Glutamatergic neuron (in vitro differentiated cells): ENCODE measurements at regions not wholly inside any gene's neighbourhood (a gene's known extent, or its start where the extent isn't known, plus 50 kb on each side); places are given as distances from the start of the nearest gene placed in this dataset.

ENCODE experiments used
- DNase-seq: peaks from one replicate; pipeline ENCODE4 v3.0.0; 2022
- H3K27ac Mint-ChIP-seq: one replicate; pipeline ENCODE4 v1.8.0; 2020; ENCODE audit warnings: mild to moderate bottlenecking, mixed read lengths, inconsistent platforms; ENCODE audit not compliant: unreplicated experiment
- H3K27me3 Mint-ChIP-seq: one replicate; pipeline ENCODE4 v1.8.0; 2020; ENCODE audit warnings: mild to moderate bottlenecking, moderate library complexity, mixed read lengths, inconsistent platforms; ENCODE audit not compliant: unreplicated experiment
- H3K36me3 Mint-ChIP-seq: one replicate; pipeline ENCODE4 v1.8.0; 2020; ENCODE audit warnings: mild to moderate bottlenecking, mixed read lengths, inconsistent platforms; ENCODE audit not compliant: unreplicated experiment
- H3K4me1 Mint-ChIP-seq: one replicate; pipeline ENCODE4 v1.8.0; 2020; ENCODE audit warnings: mild to moderate bottlenecking, low read depth, mixed read lengths, inconsistent platforms; ENCODE audit not compliant: unreplicated experiment
- H3K4me3 Mint-ChIP-seq: one replicate; pipeline ENCODE4 v1.8.0; 2020; ENCODE audit warnings: mild to moderate bottlenecking, mixed read lengths, inconsistent platforms; ENCODE audit not compliant: unreplicated experiment
- H3K9me3 Mint-ChIP-seq: one replicate; pipeline ENCODE4 v1.8.0; 2020; ENCODE audit warnings: mild to moderate bottlenecking, moderate library complexity, mixed read lengths, inconsistent platforms; ENCODE audit not compliant: unreplicated experiment
- CTCF ChIP-seq: fragments of 200-600 bp; sonication (generic); IDR thresholded peaks from one replicate; pipeline ENCODE4 v1.5.0; 2021; ENCODE audit not compliant: partially characterized antibody, unreplicated experiment

- H3K9me3 Mint-ChIP-seq = no peaks in the 10 kb centered on the region
- H3K27me3 Mint-ChIP-seq = no peaks in the 10 kb centered on the region
- TF ChIP-seq CTCF = no peak
- DNase-seq = no peak
- H3K4me1 Mint-ChIP-seq = no peaks in the 10 kb centered on the region
- no peak overlapping the region for H3K27ac Mint-ChIP-seq
- no peaks in the 10 kb centered on the region for H3K36me3 Mint-ChIP-seq
- H3K4me3 Mint-ChIP-seq = no peak overlapping the region
Measured at GRCh38 chr15:67011617-67012005, 53.8 kb upstream of the SMAD3 start.

GRCh38 chr15:67013696-67014095 is 51.7 kb upstream of the SMAD3 start:
- Mint-ChIP-seq H3K27ac (no peak overlapping the region), H3K36me3 (no peaks in the 10 kb centered on the region), H3K4me1 (peaks cover 5% of the 10 kb centered on the region), H3K27me3 (no peaks in the 10 kb centered on the region), H3K4me3 (no peak overlapping the region), H3K9me3 (no peaks in the 10 kb centered on the region)
- no peak for TF ChIP-seq CTCF
- no peak for DNase-seq
